DMS114 treated with DMSO at 0.1 percent for 48 hours (cell line): ENCODE measurements at regions not wholly inside any gene's neighbourhood (a gene's known extent, or its start where the extent isn't known, plus 50 kb on each side); places are given as distances from the start of the nearest gene placed in this dataset.

Experiments
- DNase-seq: peaks from one replicate; lab custom pipeline; 2025; ENCODE audit not compliant: unreplicated experiment; lab: John Stamatoyannopoulos, UW

DNA sequence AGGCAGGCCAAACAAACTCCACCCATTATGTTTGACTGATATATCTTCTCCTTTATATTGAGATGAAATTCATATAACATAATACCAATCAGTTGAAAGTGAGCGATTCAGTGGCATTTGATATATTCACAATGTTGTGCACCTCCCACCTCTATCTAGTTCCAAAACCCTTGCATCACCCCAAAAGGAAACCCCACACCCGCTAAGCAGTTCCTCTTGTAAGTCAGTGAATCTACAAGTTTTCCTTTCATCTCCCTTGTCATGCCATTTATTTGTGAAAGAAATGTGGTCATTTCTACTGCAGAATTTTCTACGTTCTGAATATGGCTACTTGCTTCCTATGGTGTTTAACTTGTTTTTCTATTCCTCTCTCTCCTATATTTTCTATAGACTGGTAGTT, 99.4 kb upstream of the PTPN3 start:
- no peak for DNase-seq

DNA sequence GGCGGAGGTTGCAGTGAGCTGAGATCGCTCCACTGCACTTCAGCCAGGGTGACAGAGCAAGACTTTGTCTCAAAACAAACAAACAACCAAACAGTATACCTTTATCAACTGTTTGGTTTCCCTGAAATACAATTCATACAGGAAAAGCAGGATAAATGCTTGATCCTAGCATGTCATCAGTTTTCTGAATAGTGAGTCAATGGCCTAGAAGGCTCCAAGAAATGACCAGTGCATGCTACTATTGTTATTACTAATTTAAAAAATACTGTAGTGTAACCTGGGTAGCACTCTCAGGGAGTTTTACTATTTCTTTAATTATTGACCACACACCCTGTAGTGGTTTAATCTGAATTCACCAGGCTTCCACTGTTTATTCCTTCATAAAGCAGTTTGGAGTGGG, 101.0 kb upstream of the PTPN3 start:
- DNase-seq, result no peak

DNA sequence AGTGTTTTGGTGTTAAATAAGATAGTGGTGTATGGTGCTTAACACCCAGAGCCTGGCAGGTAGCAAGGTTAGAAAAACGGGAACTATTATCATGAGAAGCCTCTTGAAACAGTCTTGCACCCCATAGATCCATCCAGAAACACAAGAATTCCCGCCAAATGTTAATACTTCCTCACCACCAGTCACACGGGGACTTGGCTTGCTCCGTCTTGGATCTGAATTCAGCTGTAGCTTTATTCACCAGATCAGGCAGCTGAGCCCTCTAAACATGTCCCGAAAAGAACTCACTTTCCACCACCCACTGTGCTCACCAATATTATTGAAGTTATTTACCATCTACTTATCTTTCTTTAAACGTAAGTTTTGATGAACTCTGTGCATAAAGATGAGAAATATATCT, 101.6 kb upstream of the PTPN3 start:
- DNase-seq, result no peak

DNA sequence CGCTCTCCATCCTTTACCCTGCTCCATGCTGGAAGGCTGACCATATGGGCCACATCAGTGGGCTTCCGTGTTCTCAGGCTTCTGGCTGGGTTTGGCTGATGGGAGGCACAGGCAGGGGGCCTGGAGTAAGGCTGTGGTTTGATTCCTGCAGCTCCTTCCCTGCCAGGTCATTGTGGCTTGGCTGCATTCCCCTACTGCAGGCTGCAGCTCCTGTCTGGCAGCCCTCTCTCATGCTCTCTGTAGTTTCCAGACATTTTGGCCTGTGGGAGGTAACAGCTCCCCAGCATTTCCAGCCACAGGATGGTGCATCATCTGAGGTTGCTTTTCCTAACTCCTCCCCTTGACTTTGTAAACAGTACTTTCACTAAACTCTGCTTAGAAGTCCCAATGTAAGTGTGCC, 102.0 kb upstream of the PTPN3 start:
- no peak for DNase-seq

DNA sequence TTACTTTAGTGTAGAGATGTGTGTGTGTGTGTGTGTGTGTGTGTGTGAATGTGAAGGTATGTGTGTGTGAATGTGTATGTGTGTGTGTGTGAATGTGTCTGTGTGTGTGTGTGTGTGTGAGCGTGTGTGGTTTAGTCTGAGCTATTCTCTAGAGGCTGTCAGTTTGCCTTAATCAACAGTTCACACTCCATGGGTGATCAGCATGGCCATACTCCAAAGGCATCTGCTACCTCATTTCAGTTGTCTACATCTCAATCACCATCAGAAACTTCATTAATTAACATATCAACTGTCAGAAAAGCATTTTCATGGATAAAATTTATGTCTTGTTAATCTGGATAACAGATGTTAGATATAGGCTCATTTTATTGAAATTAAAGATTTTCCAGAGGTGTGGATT, 103.1 kb upstream of the PTPN3 start:
- DNase-seq, result no peak

DNA sequence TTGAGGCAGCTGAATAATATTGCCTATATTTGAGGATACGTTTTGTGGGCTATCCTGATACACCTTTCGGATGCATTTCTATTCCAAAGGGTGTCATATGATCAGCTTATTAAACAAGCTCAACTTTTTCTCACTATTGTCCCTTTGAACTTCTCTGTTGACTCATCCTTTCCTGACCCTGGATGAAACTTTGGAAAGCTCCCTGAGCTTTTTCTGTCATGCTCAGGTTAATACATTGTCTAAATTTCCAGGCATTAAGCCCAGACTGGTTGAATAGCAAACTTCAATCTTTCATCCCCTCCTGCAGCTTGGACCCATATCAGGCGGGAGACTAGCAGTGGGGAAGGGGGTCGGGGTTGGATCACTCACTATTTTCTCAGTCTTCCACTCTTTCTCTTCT, 104.9 kb upstream of the PTPN3 start:
- DNase-seq, result no peak

DNA sequence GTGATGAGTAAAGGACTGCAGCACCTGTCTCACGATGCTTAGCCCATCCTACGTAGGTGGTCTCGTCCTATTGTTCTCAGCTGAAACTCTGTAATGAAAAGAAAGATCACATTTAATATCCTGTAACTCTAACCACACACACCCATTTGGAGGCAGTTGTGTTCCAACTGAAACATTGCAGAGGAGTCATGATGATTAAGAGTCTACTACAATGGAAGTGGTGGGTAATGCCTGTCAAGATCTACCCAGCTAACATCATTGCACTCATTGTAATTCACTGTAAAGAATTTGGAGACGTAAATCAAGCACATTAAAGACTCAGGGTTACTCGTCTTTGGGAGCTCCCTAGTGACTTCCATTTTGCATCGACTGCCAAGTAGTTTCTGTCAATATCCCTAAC, 106.0 kb upstream of the PTPN3 start:
- no peak for DNase-seq

DNA sequence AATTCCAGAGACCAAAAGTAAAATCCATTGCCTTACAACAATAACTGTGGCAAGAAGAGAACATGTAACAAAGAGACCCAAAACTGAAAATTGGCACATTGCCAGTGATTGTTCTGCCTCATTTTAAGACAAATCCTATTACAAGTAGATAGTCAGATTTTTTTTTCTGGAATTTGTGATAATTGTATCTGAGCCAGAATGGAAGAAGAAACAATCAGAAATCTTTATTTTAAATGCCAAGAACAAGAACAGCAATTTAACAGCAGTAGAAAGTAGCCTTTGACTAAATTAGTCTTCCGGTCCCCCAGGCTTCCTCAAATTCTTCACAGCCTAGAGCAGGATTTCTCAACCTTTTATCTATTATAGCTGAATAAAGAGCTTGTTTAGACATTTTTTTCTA, 106.7 kb upstream of the PTPN3 start:
- DNase-seq, result no peak

DNA sequence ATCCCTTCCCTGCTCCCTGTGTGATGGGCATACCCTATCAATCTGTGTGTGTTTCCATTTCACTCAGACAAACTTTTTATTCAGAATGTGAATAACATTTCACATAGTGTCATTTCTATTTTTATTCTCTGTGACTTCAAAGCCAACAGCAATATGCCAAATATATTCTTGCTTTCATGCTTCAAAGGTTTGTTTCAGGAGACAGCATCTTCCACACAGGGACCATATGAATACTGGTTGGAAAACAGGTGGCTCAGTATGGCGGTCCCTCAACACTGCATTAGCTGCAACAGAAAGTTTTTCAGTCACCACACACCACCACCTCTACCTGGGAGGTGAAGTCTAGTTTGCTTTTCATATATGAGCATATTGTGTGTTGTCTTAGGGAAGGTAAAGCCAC, 111.0 kb upstream of the PTPN3 start:
- DNase-seq, result no peak

DNA sequence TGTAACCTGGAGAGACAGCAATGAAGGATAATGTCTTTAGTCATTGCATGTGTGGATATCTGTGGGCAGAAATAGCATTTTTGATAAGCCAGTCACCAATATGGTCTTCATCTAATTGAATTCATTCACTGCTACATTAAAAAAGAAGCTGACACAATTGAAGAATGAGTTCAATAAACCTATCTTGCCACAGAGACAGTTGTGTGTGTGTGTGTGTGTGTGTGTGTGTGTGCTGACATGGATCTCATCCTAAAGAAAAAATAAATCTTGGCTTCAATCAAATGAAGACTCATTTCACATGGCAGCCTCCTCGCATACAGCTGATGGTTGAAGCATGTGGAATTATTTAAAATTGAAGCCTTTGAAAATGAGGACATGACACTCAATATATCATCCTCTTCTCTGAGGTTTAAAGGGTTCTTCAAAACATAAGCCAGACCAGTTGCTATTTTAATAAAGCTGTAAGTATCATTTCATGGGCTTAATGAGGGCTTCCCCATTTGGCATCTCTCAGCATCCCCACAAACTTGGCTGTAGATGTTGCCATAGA, 118.5 kb upstream of the PTPN3 start:
- no peak for DNase-seq

DNA sequence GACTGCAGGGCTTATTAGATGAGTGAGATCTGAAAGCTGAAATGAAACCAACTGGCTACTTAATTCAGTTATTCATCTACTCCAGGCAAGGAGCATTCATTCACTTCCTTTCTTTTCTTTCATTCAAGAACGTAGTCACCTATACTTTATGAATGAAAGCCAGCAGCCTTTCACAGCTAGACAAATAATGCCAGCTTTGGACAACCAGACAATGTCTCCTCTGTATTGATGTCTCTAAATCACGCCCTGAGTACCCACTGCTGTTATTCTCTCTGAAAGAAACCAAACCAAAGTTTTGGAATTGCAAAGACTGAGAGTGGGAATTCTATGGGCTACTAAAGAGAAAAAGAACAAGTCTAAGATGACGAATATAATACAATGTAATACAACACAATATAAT, 121.2 kb upstream of the PTPN3 start:
- no peak for DNase-seq

DNA sequence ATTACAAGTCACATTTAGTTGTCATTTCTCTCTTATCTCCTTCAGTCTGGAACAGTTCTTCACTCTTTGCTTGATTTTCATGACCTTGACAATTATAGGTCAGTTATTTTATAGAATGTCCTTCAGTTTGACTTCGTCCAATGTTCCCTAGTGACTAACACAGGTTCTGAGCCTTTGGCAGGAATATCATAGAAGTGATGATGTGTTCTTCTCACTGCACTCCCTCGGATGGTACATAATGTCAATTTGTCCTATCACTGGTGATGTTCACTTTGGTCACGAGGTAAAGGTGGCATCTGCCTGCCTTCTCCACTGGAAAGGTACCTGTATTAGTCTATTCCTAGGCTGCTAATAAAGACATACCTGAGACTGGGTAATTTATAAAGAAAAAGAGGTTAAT, 126.0 kb upstream of the PTPN3 start:
- DNase-seq, result no peak

DNA sequence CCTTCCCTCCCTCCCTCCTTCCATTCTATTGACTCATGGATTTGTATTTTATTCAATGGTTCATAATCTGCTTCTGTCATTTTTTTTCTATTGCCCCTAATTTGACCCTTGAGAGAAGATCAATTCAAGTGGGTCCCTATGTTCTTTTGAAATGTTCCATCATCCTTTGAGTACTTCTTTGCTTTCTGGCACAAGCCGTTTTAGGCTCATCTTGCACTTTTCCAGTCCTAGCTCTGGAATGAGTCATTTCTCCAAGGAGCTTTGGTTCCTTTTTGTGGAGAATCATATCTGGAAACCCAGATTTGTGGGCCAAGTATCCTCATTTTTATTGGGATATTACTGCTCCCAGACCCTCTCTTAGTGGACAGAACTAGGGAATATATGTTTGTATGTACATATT, 126.8 kb upstream of the PTPN3 start:
- DNase-seq, result no peak

DNA sequence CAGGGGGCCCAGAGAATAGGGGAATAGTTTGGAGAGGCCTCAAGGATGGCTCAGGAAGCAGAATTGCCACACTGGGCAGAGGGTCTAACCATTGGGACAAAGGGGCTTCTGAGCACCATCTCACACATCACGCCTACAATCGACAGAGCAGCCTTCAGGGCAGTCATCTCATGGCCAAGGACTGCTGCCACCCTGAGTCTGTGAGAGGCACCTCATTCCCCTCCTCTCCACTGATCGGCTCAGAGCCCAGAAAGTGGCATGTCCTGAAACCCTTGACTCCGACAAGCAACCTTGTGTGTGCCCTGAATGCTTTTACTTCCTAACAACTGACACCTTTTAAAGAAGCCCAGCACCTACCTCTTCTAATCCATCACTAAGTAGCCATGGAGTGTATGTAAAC, 128.9 kb upstream of the PTPN3 start:
- DNase-seq, result no peak

DNA sequence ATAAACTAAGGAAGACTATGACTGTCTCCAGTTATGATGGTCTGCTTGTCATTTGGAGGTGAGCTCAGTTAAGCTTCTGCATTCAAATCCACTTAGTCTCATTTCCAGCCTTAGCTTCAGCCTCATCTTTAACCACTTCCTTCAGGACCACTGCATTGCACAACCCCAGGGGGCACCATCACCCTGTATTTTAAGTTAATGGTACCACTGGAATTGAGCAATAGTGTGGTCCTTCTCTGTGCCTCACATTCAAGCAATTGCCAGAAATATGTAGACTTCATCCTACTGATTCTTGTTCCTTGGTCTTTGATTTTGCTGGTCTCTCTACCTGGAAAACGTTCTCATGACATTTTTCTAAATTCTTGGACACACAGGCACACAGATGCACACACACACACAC, 131.5 kb upstream of the PTPN3 start:
- no peak for DNase-seq

DNA sequence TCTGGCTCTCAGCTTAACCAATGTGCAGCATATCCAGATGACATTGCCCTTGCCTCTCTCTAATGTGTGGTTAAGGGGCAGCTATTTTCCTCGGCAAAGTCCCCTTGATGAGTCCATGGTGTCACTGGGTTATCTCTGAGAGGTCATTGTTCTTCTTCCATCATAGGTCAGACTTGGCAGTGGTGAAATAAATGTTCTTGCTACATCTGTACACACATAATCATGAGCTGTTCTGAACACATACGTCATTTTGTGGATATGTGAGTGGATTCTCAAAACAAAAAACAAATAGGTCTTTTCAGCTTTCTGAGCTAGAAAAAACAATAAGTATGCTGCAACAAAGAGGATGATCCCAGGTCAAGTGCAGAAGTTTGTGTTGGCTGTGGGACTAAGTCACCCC, 134.7 kb upstream of the PTPN3 start:
- no peak for DNase-seq

DNA sequence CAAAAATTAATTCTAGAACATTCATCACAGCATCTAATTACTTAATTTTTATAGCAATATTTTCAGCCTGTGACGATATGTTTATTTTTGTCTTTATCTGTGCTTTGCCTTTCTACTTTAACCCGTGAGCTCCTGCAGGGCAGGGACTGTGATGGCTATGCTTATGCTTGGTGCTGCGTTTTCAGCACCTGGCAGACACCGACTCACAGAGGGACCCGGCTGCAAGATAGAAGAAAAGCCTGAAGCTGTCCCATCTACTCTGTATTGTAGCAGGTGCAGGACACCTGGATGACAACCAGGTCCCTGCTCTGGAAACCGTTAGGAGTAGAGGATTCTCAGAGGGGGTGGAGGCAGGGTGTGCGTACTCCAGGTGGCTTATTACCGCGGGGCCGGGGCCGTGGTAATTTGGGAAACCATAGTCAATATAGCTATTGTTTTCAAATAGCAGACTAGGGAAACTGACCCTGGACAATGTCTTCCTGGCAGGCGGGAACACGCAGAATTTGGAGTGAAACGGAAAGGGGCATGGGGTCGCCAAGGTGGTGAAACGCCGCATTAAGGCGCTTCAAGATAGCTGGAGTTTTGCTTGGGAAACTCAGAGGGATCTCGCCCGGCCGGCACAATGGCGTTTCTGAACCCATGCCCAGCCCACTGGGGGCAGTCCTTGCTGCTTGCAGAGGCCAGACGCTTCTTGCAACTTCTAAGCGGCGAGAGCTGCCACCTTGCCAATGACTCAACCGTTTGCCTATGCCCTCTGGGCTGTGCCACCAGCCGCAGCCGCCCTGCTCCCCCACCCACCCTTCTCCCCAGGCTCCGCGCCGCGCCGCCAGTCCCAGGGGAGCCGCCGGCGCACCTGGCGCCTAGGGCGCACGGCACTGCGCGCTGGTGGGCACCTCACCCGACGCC, 140.1 kb upstream of the PALM2AKAP2 start:
- no peak for DNase-seq

DNA sequence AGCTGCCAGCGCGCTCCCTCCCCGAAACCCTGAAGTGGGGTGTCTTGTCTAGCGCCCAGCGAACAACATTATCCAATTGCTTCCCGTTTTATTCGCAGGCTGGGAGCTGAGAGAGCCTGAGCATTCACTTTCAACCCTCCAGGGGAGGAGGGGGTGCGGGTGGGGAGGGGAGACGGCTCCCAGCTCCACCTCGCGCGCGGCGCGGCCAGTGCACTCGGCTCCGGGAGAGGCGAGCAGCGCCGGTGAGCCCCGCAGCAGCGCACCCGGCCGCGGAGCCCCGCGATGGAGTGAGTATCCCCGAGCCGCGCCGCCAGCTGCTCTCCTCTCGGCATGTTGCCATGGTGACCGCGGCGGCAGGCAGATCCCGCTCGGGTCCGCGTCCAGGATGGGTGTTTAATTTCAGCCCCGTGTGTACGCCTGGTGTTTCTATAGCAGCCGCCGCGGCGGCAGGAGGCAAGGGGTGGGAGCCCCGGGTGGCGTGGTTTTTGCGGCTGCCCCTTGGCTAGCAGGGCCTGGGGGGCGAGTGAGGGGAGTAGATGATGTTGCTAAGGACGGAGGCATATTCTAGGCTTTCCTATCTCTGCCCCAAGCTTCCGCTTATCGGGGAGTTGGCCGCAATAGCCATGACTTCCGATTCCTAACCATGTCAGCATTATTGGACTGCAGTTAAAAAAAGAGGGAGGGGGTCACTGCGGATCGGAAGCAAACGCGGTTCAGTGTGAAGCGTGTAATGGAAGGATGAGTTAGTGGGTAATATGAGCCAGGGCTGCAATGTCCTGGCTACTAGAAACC, 139.2 kb upstream of the PALM2AKAP2 start:
- no peak for DNase-seq

DNA sequence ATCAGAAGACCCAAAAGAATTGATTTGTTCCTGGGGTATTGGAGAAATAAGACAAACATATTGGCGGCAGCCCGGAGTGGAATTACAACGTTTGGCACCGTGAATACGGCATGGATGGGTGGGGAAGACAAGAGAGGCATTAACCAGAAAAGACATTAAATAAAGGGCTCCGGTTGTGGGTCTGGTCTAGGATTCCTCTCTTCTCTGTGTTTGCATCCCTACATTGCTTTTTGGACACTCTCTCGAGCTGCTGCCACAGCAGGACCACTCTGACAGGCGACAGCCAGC, 138.7 kb upstream of the PALM2AKAP2 start:
- no peak for DNase-seq

DNA sequence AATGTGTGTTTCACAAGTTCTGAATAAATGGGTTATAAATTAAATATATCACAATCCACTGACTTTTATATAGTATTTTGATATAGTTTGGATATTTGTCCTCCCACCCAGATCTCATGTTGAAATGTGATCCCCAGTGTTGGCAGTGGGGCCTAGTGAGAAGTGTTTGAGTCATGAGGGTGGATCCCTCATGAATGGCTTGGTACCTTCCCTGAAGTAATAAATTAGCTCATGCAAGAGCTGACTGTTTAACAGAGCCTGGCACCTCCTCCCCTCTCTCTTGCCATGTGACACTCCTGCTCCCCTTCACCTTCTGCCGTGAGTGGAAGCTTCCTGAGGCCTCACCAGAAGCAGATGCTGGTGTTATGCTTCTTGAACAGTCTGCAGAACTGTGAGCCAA, 127.9 kb upstream of the PALM2AKAP2 start:
- no peak for DNase-seq

DNA sequence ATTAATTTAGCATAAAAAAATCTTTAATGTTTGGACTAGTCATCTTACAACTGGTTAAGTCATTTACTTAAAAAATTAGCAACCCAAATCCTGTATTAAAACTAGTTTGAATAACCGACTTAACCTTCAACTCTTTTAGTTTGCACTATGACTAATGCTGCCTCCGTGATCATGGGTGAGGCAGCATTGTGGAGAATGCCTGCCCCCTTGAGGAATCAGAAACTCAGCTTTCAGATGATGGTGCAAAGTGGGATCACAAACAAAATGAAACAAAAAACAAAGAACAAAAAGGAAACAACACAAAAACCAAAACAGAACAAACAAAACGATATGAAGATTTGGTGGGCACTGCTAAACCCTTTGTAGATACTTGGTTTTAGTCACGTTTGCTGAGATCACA, 127.0 kb upstream of the PALM2AKAP2 start:
- DNase-seq, result no peak

DNA sequence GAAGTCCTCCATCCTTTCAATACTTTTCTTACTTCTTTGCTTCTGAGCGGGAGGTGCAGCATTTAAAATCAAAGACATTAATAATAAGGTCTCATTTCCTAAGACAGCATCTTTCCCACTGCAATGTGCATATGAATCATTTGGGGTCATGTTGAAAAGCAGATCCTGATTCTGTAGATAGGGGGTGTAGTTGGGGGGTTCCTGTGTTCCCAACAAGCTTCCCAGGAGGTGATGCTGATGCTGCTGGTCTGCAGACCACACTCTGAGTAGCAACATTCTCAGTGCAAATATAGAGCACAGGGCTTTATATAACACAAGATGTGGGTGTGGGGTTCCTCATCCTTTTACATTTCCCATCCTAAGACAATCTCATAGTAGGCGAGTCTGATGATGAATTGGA, 126.5 kb upstream of the PALM2AKAP2 start:
- no peak for DNase-seq
